HCT116 (cell line): ENCODE measurements at regions not wholly inside any gene's neighbourhood (a gene's known extent, or its start where the extent isn't known, plus 50 kb on each side); places are given as distances from the start of the nearest gene placed in this dataset.
"Not testable (repeated sequence)": the region's sequence is repeated elsewhere in the genome, so short reads cannot be mapped to it uniquely, and the experiment has no call there.

Source experiments
- ATAC-seq: fragments of 200-7000 bp; cut with Tn5 transposase; 2 replicates; pipeline ENCODE4 v1.9.1; 2020; ENCODE audit warnings: mild to moderate bottlenecking, moderate library complexity
- BruUV-seq: library from RNA; stranded (reverse); fragments of 400-500 nt; replicated peaks from 2 replicates; lab custom pipeline; 2021; lab: Mats Ljungman, UMichigan
- CTCF ChIA-PET: fragments of 300-600 bp; sonication (Branson Sonifier 250); formaldehyde crosslinking; loops from one replicate; lab custom pipeline; 2021; ENCODE audit warnings: antibody characterized with exemption; lab: Charles Lee
- POLR2A ChIA-PET: fragments of 300-600, 350-600 bp; sonication (Branson Sonifier 250); formaldehyde crosslinking; loops from one replicate; lab custom pipeline; 2021; ENCODE audit warnings: antibody characterized with exemption; lab: Charles Lee
- RAD21 ChIA-PET, 2 experiments: fragments of 300-600 bp; sonication (Branson Sonifier 250); formaldehyde crosslinking; loops; one replicate each; lab custom pipeline; 2023; ENCODE audit warnings: low total read pairs in 2 of 2; ENCODE audit not compliant: uncharacterized antibody in 2 of 2, unreplicated experiment in 2 of 2, low non-redundant PET in 1 of 2; lab: Charles Lee
- DNase-seq: peaks from one replicate; pipeline ENCODE4 v3.0.0-alpha.2; 2010; ENCODE audit warnings: low read depth, low spot score
- H2AFZ ChIP-seq: fragments of 200-600 bp; shearing (Covaris generic), sonication (generic); 2 replicates; pipeline ENCODE4 v1.6.1; 2017; ENCODE audit warnings: low read depth, mixed run types, mixed read lengths, antibody characterized with exemption, low read length; ENCODE audit not compliant: poor library complexity, severe bottlenecking
- H3K27ac ChIP-seq: 2 replicates; pipeline ENCODE4 v1.5.1; 2012; ENCODE audit warnings: low read depth, low read length
- H3K27me3 ChIP-seq: fragments of 200-600 bp; sonication (generic); 2 replicates; pipeline ENCODE4 v1.6.1; 2016; ENCODE audit warnings: mixed run types, low read length, mixed read lengths; ENCODE audit not compliant: insufficient read depth
- H3K36me3 ChIP-seq, 2 experiments: fragments of 200-500 bp in 1 of 2; fragments of 200-600 bp in 1 of 2; sonication (Bioruptor generic) in 1 of 2; sonication (generic) in 1 of 2; 2 replicates each; pipeline versions ENCODE4 v1.5.1 to v1.6.1; 2014 to 2016; ENCODE audit warnings: low read length in 2 of 2, inconsistent platforms in 1 of 2, mixed read lengths in 1 of 2, mixed run types in 1 of 2; ENCODE audit not compliant: insufficient read depth in 2 of 2, control insufficient read depth in 1 of 2
- H3K4me1 ChIP-seq, 2 experiments: fragments of 200-600 bp in 1 of 2; sonication (generic) in 1 of 2; 2 replicates each; pipeline versions ENCODE4 v1.5.1 to v1.6.1; 2012 to 2017; ENCODE audit warnings: low read length in 2 of 2, inconsistent platforms in 1 of 2, mild to moderate bottlenecking in 1 of 2, mixed read lengths in 1 of 2, mixed run types in 1 of 2, moderate library complexity in 1 of 2; ENCODE audit not compliant: insufficient read depth in 2 of 2, control insufficient read depth in 1 of 2
- H3K4me2 ChIP-seq: fragments of 200-600 bp; sonication (generic); 2 replicates; pipeline ENCODE4 v1.6.1; 2017; ENCODE audit warnings: mixed run types, low read length, mixed read lengths
- H3K4me3 ChIP-seq, 2 experiments: fragments of 200-600 bp in 1 of 2; sonication (generic) in 1 of 2; replicated peaks in 1 of 2; 2 replicates each; pipeline ENCODE4 v1.5.1; 2011 to 2016; ENCODE audit warnings: low read length in 2 of 2, control low read depth in 1 of 2, low read depth in 1 of 2, mild to moderate bottlenecking in 1 of 2, mixed read lengths in 1 of 2, mixed run types in 1 of 2
- H3K79me2 ChIP-seq: fragments of 200-600 bp; sonication (generic); 2 replicates; pipeline ENCODE4 v1.6.1; 2017; ENCODE audit warnings: mild to moderate bottlenecking, mixed run types, low read length, moderate library complexity, mixed read lengths; ENCODE audit not compliant: insufficient read depth
- H3K9ac ChIP-seq: fragments of 200-600 bp; sonication (generic); 2 replicates; pipeline ENCODE4 v1.6.1; 2016; ENCODE audit warnings: low read length, mixed read lengths
- H3K9me2 ChIP-seq: fragments of 200-600 bp; sonication (generic), shearing (Covaris generic); 2 replicates; pipeline ENCODE4 v1.6.1; 2017; ENCODE audit warnings: mixed run types, mild to moderate bottlenecking, moderate library complexity; ENCODE audit not compliant: insufficient read depth
- H3K9me3 ChIP-seq, 2 experiments: fragments of 200-500 bp in 1 of 2; fragments of 200-600 bp in 1 of 2; sonication (Bioruptor generic) in 1 of 2; sonication (generic) in 1 of 2; 2 replicates each; pipeline ENCODE4 v1.6.1; 2014 to 2017; ENCODE audit warnings: low read length in 2 of 2, mixed read lengths in 2 of 2, inconsistent platforms in 1 of 2, low read depth in 1 of 2, mild to moderate bottlenecking in 1 of 2, mixed run types in 1 of 2, moderate library complexity in 1 of 2; ENCODE audit not compliant: control insufficient read depth in 1 of 2, insufficient read depth in 1 of 2
- H4K20me1 ChIP-seq: fragments of 200-600 bp; sonication (generic), shearing (Covaris generic); 2 replicates; pipeline ENCODE4 v1.6.1; 2017; ENCODE audit warnings: mixed run types, mild to moderate bottlenecking, moderate library complexity; ENCODE audit not compliant: insufficient read depth
- CEBPB ChIP-seq: IDR thresholded peaks from 2 replicates; pipeline ENCODE4 v1.6.1; 2012; ENCODE audit warnings: low read depth
- ELF1 ChIP-seq: IDR thresholded peaks from 2 replicates; pipeline ENCODE4 v1.6.1; 2012; ENCODE audit warnings: low read depth, borderline replicate concordance
- FOSL1 ChIP-seq: IDR thresholded peaks from 2 replicates; pipeline ENCODE4 v1.6.1; 2012; ENCODE audit warnings: low read depth
- JUND ChIP-seq: IDR thresholded peaks from 2 replicates; pipeline ENCODE4 v1.6.1; 2012
- MAX ChIP-seq: IDR thresholded peaks from 2 replicates; pipeline ENCODE4 v1.6.1; 2012
- RAD21 ChIP-seq: IDR thresholded peaks from 2 replicates; pipeline ENCODE4 v1.6.1; 2012; ENCODE audit warnings: low read depth, mild to moderate bottlenecking
- SIN3A ChIP-seq: IDR thresholded peaks from 2 replicates; pipeline ENCODE4 v1.6.1; 2012; ENCODE audit warnings: low read depth
- YY1 ChIP-seq: IDR thresholded peaks from 2 replicates; pipeline ENCODE4 v1.6.1; 2011; ENCODE audit warnings: low read length, low read depth, moderate library complexity, mild to moderate bottlenecking; ENCODE audit not compliant: insufficient replicate concordance; ENCODE audit errors: extremely low read depth
- ZBTB33 ChIP-seq: IDR thresholded peaks from 2 replicates; pipeline ENCODE4 v1.6.1; 2011; ENCODE audit warnings: mild to moderate bottlenecking, low read length, moderate library complexity; ENCODE audit not compliant: insufficient replicate concordance; ENCODE audit errors: extremely low read depth
- intact Hi-C: fragments of 100-400 bp; cut with micrococcal nuclease; formaldehyde crosslinking; loops from 2 replicates; pipeline ENCODE4 v1.10.0; 2022
- TF ChIP-seq, protein P1 (sequence below), 3 experiments: fragments of 200-600 bp in 1 of 3; sonication (generic) in 1 of 3; IDR thresholded peaks in 2 of 3; conservative IDR thresholded peaks in 1 of 3; 2 replicates each; pipeline ENCODE4 v1.5.1; 2012 to 2017; ENCODE audit warnings: low read depth in 2 of 3, low read length in 2 of 3, antibody characterized with exemption in 1 of 3, borderline replicate concordance in 1 of 3, control low read depth in 1 of 3, mild to moderate bottlenecking in 1 of 3, mixed read lengths in 1 of 3, mixed run types in 1 of 3, moderate library complexity in 1 of 3; ENCODE audit not compliant: insufficient read depth in 1 of 3
- TF ChIP-seq, protein P2 (sequence below): IDR thresholded peaks from 2 replicates; pipeline ENCODE4 v1.6.1; 2012

DNA sequence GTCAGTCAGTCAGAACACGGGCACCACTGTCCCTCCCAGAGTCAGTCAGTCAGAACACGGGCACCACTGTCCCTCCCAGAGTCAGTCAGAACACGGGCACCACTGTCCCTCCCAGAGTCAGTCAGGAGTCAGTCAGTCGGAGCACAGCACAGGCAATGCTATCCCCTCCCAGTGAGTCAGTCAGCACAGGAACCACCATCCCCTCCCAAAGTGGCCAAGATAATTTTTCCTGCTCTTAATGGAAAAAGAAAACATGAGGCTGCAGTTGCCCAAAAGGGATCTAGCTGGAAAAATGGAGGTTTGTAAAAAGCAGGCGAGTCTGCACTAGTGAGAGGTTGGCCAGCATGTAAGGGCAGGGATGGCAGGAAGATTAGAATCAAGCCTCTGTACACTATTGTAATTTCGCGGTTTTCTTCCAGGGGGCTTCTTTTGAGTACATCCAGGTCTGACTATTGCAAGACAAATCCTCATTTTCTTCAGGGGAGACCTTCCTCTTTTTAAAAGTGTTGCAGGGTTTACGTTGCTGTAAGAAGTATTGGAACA lies 213.8 kb downstream of the SIPA1L2 start:
- no peak overlapping the region for H2AFZ ChIP-seq
- intact Hi-C loops: no loop called here

DNA sequence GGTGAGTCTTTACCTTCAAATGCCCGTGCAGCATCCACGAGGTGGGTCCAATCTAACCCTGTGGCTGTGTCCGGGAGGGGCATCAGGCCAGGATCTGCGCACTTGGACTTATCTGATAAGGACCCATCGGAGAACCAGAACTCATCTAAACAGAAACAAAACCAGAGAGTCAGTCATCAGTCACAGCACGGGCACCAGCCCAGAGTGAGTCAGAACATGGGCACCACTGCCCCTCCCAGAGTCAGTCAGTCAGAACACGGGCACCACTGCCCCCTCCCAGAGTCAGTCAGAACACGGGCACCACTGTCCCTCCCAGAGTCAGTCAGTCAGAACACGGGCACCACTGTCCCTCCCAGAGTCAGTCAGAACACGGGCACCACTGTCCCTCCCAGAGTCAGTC lies 214.5 kb downstream of the SIPA1L2 start:
- H4K20me1 ChIP-seq, POLR2A ChIA-PET, H3K4me2 ChIP-seq, H3K79me2 ChIP-seq, H3K9me3 ChIP-seq, H3K36me3 ChIP-seq, H3K9me2 ChIP-seq, DNase-seq, H3K27me3 ChIP-seq, H3K4me1 ChIP-seq, intact Hi-C loops, H3K27ac ChIP-seq, H3K9ac ChIP-seq, CTCF ChIA-PET, ATAC-seq, H3K4me3 ChIP-seq, RAD21 ChIA-PET, H2AFZ ChIP-seq, BruUV-seq: not testable (repeated sequence)

More for the DNA sequence above, 213.8 kb downstream of the SIPA1L2 start:
- Histone ChIP-seq H3K27me3 (no peaks in the 10 kb centered on the region), H3K9me2 (no peaks in the 10 kb centered on the region), H3K79me2 (no peaks in the 10 kb centered on the region), H3K4me2 (no peak overlapping the region), H4K20me1 (no peaks in the 10 kb centered on the region), H3K9me3 (no peaks in the 10 kb centered on the region), H3K9ac (no peak overlapping the region), H3K27ac (no peak overlapping the region), H3K36me3 (no peaks in the 10 kb centered on the region), H3K4me1 (no peaks in the 10 kb centered on the region), H3K4me3 (no peak overlapping the region)
- DNase-seq: no peak
- BruUV-seq: no TSS peak
- no peak for ATAC-seq
- TF ChIP-seq MAX: no peak
- no peak for TF ChIP-seq CEBPB
- no peak for TF ChIP-seq FOSL1
- no peak for TF ChIP-seq ELF1
- no peak for TF ChIP-seq ZBTB33
- TF ChIP-seq, protein P1, sequence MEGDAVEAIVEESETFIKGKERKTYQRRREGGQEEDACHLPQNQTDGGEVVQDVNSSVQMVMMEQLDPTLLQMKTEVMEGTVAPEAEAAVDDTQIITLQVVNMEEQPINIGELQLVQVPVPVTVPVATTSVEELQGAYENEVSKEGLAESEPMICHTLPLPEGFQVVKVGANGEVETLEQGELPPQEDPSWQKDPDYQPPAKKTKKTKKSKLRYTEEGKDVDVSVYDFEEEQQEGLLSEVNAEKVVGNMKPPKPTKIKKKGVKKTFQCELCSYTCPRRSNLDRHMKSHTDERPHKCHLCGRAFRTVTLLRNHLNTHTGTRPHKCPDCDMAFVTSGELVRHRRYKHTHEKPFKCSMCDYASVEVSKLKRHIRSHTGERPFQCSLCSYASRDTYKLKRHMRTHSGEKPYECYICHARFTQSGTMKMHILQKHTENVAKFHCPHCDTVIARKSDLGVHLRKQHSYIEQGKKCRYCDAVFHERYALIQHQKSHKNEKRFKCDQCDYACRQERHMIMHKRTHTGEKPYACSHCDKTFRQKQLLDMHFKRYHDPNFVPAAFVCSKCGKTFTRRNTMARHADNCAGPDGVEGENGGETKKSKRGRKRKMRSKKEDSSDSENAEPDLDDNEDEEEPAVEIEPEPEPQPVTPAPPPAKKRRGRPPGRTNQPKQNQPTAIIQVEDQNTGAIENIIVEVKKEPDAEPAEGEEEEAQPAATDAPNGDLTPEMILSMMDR (IDR thresholded peaks at IDR 0.05 in 2 of 3, conservative IDR thresholded peaks at IDR 0.05 in 1 of 3; ENCODE audit: borderline replicate concordance in 1 of 3, insufficient read depth in 1 of 3, low read depth in 2 of 3, low read length in 2 of 3): no peak
- no peak for TF ChIP-seq RAD21
- TF ChIP-seq JUND: no peak
- no peak for TF ChIP-seq YY1
- TF ChIP-seq, protein P2, sequence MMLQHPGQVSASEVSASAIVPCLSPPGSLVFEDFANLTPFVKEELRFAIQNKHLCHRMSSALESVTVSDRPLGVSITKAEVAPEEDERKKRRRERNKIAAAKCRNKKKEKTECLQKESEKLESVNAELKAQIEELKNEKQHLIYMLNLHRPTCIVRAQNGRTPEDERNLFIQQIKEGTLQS: no peak
- TF ChIP-seq SIN3A: no peak
- POLR2A ChIA-PET: no interaction called here
- CTCF ChIA-PET: no interaction called here
- RAD21 ChIA-PET: no interaction called here
